ENCODE measurements at regions not wholly inside any gene's neighbourhood (a gene's known extent, or its start where the extent isn't known, plus 50 kb on each side); places are given as distances from the start of the nearest gene placed in this dataset.

- no peaks in the 10 kb centered on the region for H3K9me3 Mint-ChIP-seq
- no peak for DNase-seq
- CTCF ChIA-PET: interaction anchor here (2.0 kb wide), 1 partner anchor 9 kb away, joined by 5 read pairs; no protein-coding TSS in a partner anchor
- H3K27ac Mint-ChIP-seq: no peak overlapping the region
- H3K36me3 Mint-ChIP-seq (ENCODE audit: low read depth): no peaks in the 10 kb centered on the region
- H3K4me1 Mint-ChIP-seq: no peaks in the 10 kb centered on the region
- no peak overlapping the region for H3K4me3 Mint-ChIP-seq
- H3K27me3 Mint-ChIP-seq: peaks cover 15% of the 10 kb centered on the region
- POLR2A ChIA-PET: no interaction called here
These were observed 84.2 kb upstream of the STXBP6 start for GRCh38 chr14:25134184-25134583.

- DNase-seq: peak; percentile 52
- Mint-ChIP-seq H3K4me3 (no peak overlapping the region), H3K4me1 (no peaks in the 10 kb centered on the region), H3K9me3 (no peaks in the 10 kb centered on the region), H3K27me3 (peaks cover 16% of the 10 kb centered on the region), H3K27ac (no peak overlapping the region), H3K36me3 (ENCODE audit: low read depth) (no peaks in the 10 kb centered on the region)
- ChIA-PET CTCF (interaction anchor here (0.6 to 1.5 kb wide), 2 partner anchors 45 to 422 kb away, joined by 3 to 5 read pairs; no protein-coding TSS in a partner anchor), POLR2A (no interaction called here)
These were observed 82.9 kb upstream of the STXBP6 start for GRCh38 chr14:25132732-25133422.

- POLR2A ChIA-PET: no interaction called here
- DNase-seq: no peak
- H3K4me3 Mint-ChIP-seq: no peak overlapping the region
- H3K9me3 Mint-ChIP-seq: no peaks in the 10 kb centered on the region
- CTCF ChIA-PET: interaction anchor here (0.6 to 0.9 kb wide), 2 partner anchors 35 to 44 kb away, joined by 3 read pairs; no protein-coding TSS in a partner anchor
- peaks cover 16% of the 10 kb centered on the region for H3K27me3 Mint-ChIP-seq
- no peaks in the 10 kb centered on the region for H3K36me3 Mint-ChIP-seq (ENCODE audit: low read depth)
- H3K4me1 Mint-ChIP-seq: no peaks in the 10 kb centered on the region
- no peak overlapping the region for H3K27ac Mint-ChIP-seq
These were observed 82.1 kb upstream of the STXBP6 start for GRCh38 chr14:25132094-25132493.

GRCh38 chr14:25122843-25123242 is 72.9 kb upstream of the STXBP6 start:
- POLR2A ChIA-PET: no interaction called here
- no peak overlapping the region for H3K27ac Mint-ChIP-seq

GRCh38 chr14:25122211-25122610 is 72.3 kb upstream of the STXBP6 start:
- H3K4me3 Mint-ChIP-seq: no peak overlapping the region
- DNase-seq: no peak
- ChIA-PET CTCF (no interaction called here), POLR2A (no interaction called here)
- H3K27me3 Mint-ChIP-seq: no peaks in the 10 kb centered on the region
- no peaks in the 10 kb centered on the region for H3K9me3 Mint-ChIP-seq
- H3K4me1 Mint-ChIP-seq: no peaks in the 10 kb centered on the region
- no peaks in the 10 kb centered on the region for H3K36me3 Mint-ChIP-seq (ENCODE audit: low read depth)
- H3K27ac Mint-ChIP-seq: no peak overlapping the region

More at GRCh38 chr14:25122843-25123242, 72.9 kb upstream of the STXBP6 start:
- no peaks in the 10 kb centered on the region for H3K9me3 Mint-ChIP-seq
- H3K27me3 Mint-ChIP-seq: no peaks in the 10 kb centered on the region
- CTCF ChIA-PET: no interaction called here
- no peaks in the 10 kb centered on the region for H3K36me3 Mint-ChIP-seq (ENCODE audit: low read depth)
- no peak for DNase-seq
- H3K4me1 Mint-ChIP-seq: no peaks in the 10 kb centered on the region
- H3K4me3 Mint-ChIP-seq: no peak overlapping the region

- H3K36me3 Mint-ChIP-seq (ENCODE audit: low read depth): no peaks in the 10 kb centered on the region
- ChIA-PET POLR2A (no interaction called here), CTCF (interaction anchor here (0.5 kb wide), 1 partner anchor 402 kb away, joined by 4 read pairs; no protein-coding TSS in a partner anchor)
- DNase-seq: no peak
- no peaks in the 10 kb centered on the region for H3K9me3 Mint-ChIP-seq
- H3K4me1 Mint-ChIP-seq: no peaks in the 10 kb centered on the region
- no peak overlapping the region for H3K27ac Mint-ChIP-seq
- H3K27me3 Mint-ChIP-seq: no peaks in the 10 kb centered on the region
- no peak overlapping the region for H3K4me3 Mint-ChIP-seq
These were observed 71.6 kb upstream of the STXBP6 start for GRCh38 chr14:25121337-25122129.

- no peaks in the 10 kb centered on the region for H3K4me1 Mint-ChIP-seq
- no peak for DNase-seq
- no peak overlapping the region for H3K4me3 Mint-ChIP-seq
- no peak overlapping the region for H3K27ac Mint-ChIP-seq
- CTCF ChIA-PET: no interaction called here
- POLR2A ChIA-PET: interaction anchor here (0.6 kb wide), 1 partner anchor 1990 kb away, joined by 3 read pairs; no protein-coding TSS in a partner anchor
- H3K36me3 Mint-ChIP-seq (ENCODE audit: low read depth): no peaks in the 10 kb centered on the region
- no peaks in the 10 kb centered on the region for H3K9me3 Mint-ChIP-seq
- H3K27me3 Mint-ChIP-seq: no peaks in the 10 kb centered on the region
These were observed 70.3 kb upstream of the STXBP6 start for GRCh38 chr14:25120261-25120660.

- Mint-ChIP-seq H3K27me3 (no peaks in the 10 kb centered on the region), H3K9me3 (no peaks in the 10 kb centered on the region), H3K4me3 (no peak overlapping the region), H3K4me1 (no peaks in the 10 kb centered on the region), H3K36me3 (ENCODE audit: low read depth) (no peaks in the 10 kb centered on the region), H3K27ac (no peak overlapping the region)
- DNase-seq: no peak
- POLR2A ChIA-PET: no interaction called here
- CTCF ChIA-PET: no interaction called here
These were observed 68.7 kb upstream of the STXBP6 start for GRCh38 chr14:25118671-25119070.

GRCh38 chr14:25117342-25117741 is 67.4 kb upstream of the STXBP6 start:
- no peaks in the 10 kb centered on the region for H3K4me1 Mint-ChIP-seq
- H3K27me3 Mint-ChIP-seq: no peaks in the 10 kb centered on the region

GRCh38 chr14:25116607-25117006 is 66.7 kb upstream of the STXBP6 start:
- no peak overlapping the region for H3K4me3 Mint-ChIP-seq
- no peaks in the 10 kb centered on the region for H3K9me3 Mint-ChIP-seq
- ChIA-PET CTCF (no interaction called here), POLR2A (no interaction called here)
- H3K36me3 Mint-ChIP-seq (ENCODE audit: low read depth): no peaks in the 10 kb centered on the region
- H3K27ac Mint-ChIP-seq: no peak overlapping the region
- H3K27me3 Mint-ChIP-seq: no peaks in the 10 kb centered on the region
- DNase-seq: no peak
- no peaks in the 10 kb centered on the region for H3K4me1 Mint-ChIP-seq

More at GRCh38 chr14:25117342-25117741, 67.4 kb upstream of the STXBP6 start:
- Mint-ChIP-seq H3K27ac (no peak overlapping the region), H3K9me3 (no peaks in the 10 kb centered on the region), H3K4me3 (no peak overlapping the region), H3K36me3 (ENCODE audit: low read depth) (no peaks in the 10 kb centered on the region)
- ChIA-PET CTCF (no interaction called here), POLR2A (no interaction called here)
- DNase-seq: no peak

GRCh38 chr14:25113394-25113793 is 63.4 kb upstream of the STXBP6 start:
- Mint-ChIP-seq H3K27ac (no peak overlapping the region), H3K4me3 (no peak overlapping the region), H3K36me3 (ENCODE audit: low read depth) (no peaks in the 10 kb centered on the region), H3K27me3 (no peaks in the 10 kb centered on the region), H3K4me1 (no peaks in the 10 kb centered on the region), H3K9me3 (no peaks in the 10 kb centered on the region)
- ChIA-PET POLR2A (no interaction called here), CTCF (interaction anchor here (1.0 kb wide), 1 partner anchor 17 kb away, joined by 3 read pairs; no protein-coding TSS in a partner anchor)
- no peak for DNase-seq

- no peaks in the 10 kb centered on the region for H3K4me1 Mint-ChIP-seq
- ChIA-PET CTCF (no interaction called here), POLR2A (no interaction called here)
- H3K9me3 Mint-ChIP-seq: no peaks in the 10 kb centered on the region
- H3K27me3 Mint-ChIP-seq: no peaks in the 10 kb centered on the region
- H3K27ac Mint-ChIP-seq: no peak overlapping the region
- no peak for DNase-seq
- no peaks in the 10 kb centered on the region for H3K36me3 Mint-ChIP-seq (ENCODE audit: low read depth)
- no peak overlapping the region for H3K4me3 Mint-ChIP-seq
These were observed 61.2 kb upstream of the STXBP6 start for GRCh38 chr14:25111061-25111601.

GRCh38 chr14:25110106-25110505 is 60.2 kb upstream of the STXBP6 start:
- ChIA-PET CTCF (no interaction called here), POLR2A (no interaction called here)
- Mint-ChIP-seq H3K27ac (no peak overlapping the region), H3K27me3 (no peaks in the 10 kb centered on the region), H3K4me1 (no peaks in the 10 kb centered on the region), H3K36me3 (ENCODE audit: low read depth) (no peaks in the 10 kb centered on the region), H3K9me3 (no peaks in the 10 kb centered on the region), H3K4me3 (no peak overlapping the region)
- no peak for DNase-seq
